ENCODE measurements at regions not wholly inside any gene's neighbourhood (a gene's known extent, or its start where the extent isn't known, plus 50 kb on each side); places are given as distances from the start of the nearest gene placed in this dataset.
"Not testable (repeated sequence)": the region's sequence is repeated elsewhere in the genome, so short reads cannot be mapped to it uniquely, and the experiment has no call there.

- in situ Hi-C loops (cut with HindIII; ENCODE audit: low pct_unique_long_range_greater_than_20kb, low sequenced_read_pairs), result no loop called here
- no peak for TF ChIP-seq JUND (IDR thresholded peaks at IDR 0.05; ENCODE audit: low read depth)
Measured at GRCh38 chr15:79164043-79164442, 73.5 kb upstream of the RASGRF1 start.

GRCh38 chr15:79163395-79163794, 72.8 kb upstream of the RASGRF1 start:
- TF ChIP-seq JUND (IDR thresholded peaks at IDR 0.05; ENCODE audit: low read depth), result no peak
- no peak for DNase-seq (ENCODE audit: low read depth in 1 of 2, low spot score in 1 of 2)
- in situ Hi-C loops (cut with HindIII; ENCODE audit: low pct_unique_long_range_greater_than_20kb, low sequenced_read_pairs), result no loop called here

More at GRCh38 chr15:79164043-79164442, 73.5 kb upstream of the RASGRF1 start:
- DNase-seq (ENCODE audit: low read depth in 1 of 2, low spot score in 1 of 2), result no peak

- no peak for TF ChIP-seq JUND (IDR thresholded peaks at IDR 0.05; ENCODE audit: low read depth)
- in situ Hi-C loops (cut with HindIII; ENCODE audit: low pct_unique_long_range_greater_than_20kb, low sequenced_read_pairs), result no loop called here
- no peak for DNase-seq (ENCODE audit: low read depth in 1 of 2, low spot score in 1 of 2)
Measured at GRCh38 chr15:79161837-79162508, 71.4 kb upstream of the RASGRF1 start.

GRCh38 chr15:79160211-79160610, 69.6 kb upstream of the RASGRF1 start:
- in situ Hi-C loops (cut with HindIII; ENCODE audit: low pct_unique_long_range_greater_than_20kb, low sequenced_read_pairs), result no loop called here
- no peak for DNase-seq (ENCODE audit: low read depth in 1 of 2, low spot score in 1 of 2)
- TF ChIP-seq JUND (IDR thresholded peaks at IDR 0.05; ENCODE audit: low read depth), result no peak

GRCh38 chr15:79157631-79158592, 67.3 kb upstream of the RASGRF1 start:
- no peak for TF ChIP-seq JUND (IDR thresholded peaks at IDR 0.05; ENCODE audit: low read depth)
- in situ Hi-C loops (cut with HindIII; ENCODE audit: low pct_unique_long_range_greater_than_20kb, low sequenced_read_pairs), result no loop called here
- no peak for DNase-seq (ENCODE audit: low read depth in 1 of 2, low spot score in 1 of 2)

GRCh38 chr15:79156704-79157375, 66.3 kb upstream of the RASGRF1 start:
- TF ChIP-seq JUND (IDR thresholded peaks at IDR 0.05; ENCODE audit: low read depth), result no peak
- no peak for DNase-seq (ENCODE audit: low read depth in 1 of 2, low spot score in 1 of 2)
- in situ Hi-C loops (cut with HindIII; ENCODE audit: low pct_unique_long_range_greater_than_20kb, low sequenced_read_pairs), result no loop called here

- DNase-seq (ENCODE audit: low read depth in 1 of 2, low spot score in 1 of 2), result peak in 1 of 2 experiments; percentile 22
- in situ Hi-C loops (cut with HindIII; ENCODE audit: low pct_unique_long_range_greater_than_20kb, low sequenced_read_pairs), result no loop called here
- TF ChIP-seq JUND (IDR thresholded peaks at IDR 0.05; ENCODE audit: low read depth), result no peak
Measured at GRCh38 chr15:79154483-79155135, 64.0 kb upstream of the RASGRF1 start.

GRCh38 chr15:79144290-79144689, 53.7 kb upstream of the RASGRF1 start:
- in situ Hi-C loops (cut with HindIII; ENCODE audit: low pct_unique_long_range_greater_than_20kb, low sequenced_read_pairs); DNase-seq (ENCODE audit: low read depth in 1 of 2, low spot score in 1 of 2): not testable (repeated sequence)

GRCh38 chr15:79140846-79141570, 50.4 kb upstream of the RASGRF1 start:
- peak; percentile 6 to 61 for DNase-seq (ENCODE audit: low read depth in 1 of 2, low spot score in 1 of 2)
- TF ChIP-seq JUND (IDR thresholded peaks at IDR 0.05; ENCODE audit: low read depth), result no peak

More at GRCh38 chr15:79140846-79141570, 50.4 kb upstream of the RASGRF1 start:
- in situ Hi-C loops (cut with HindIII; ENCODE audit: low pct_unique_long_range_greater_than_20kb, low sequenced_read_pairs), result no loop called here

Measured in T47D (cell line).